Left colon (tissue), 2 donors: ENCODE measurements at regions not wholly inside any gene's neighbourhood (a gene's known extent, or its start where the extent isn't known, plus 50 kb on each side); places are given as distances from the start of the nearest gene placed in this dataset.
"Not testable (repeated sequence)": the region's sequence is repeated elsewhere in the genome, so short reads cannot be mapped to it uniquely, and the experiment has no call there.

Source experiments
- ATAC-seq: fragments of 200-7000 bp; cut with Tn5 transposase; one replicate; pipeline ENCODE4 v1.9.1; 2020; ENCODE audit warnings: mild to moderate bottlenecking, moderate library complexity
- DNase-seq, 2 donors: peaks; one replicate each; pipeline ENCODE4 v3.0.0-alpha.2; 2020
- intact Hi-C, 2 donors: fragments of 100-400 bp; cut with DNase I in 1 of 2; cut with micrococcal nuclease in 1 of 2; formaldehyde crosslinking; loops; one replicate each; pipeline versions ENCODE4 v1.11.2 to v1.14.0; 2022; cut with DNase I, micrococcal nuclease
- donor health status: DM: no; HTN: no; CAD: no.
- donor health status: DM: yes; HTN: yes; CAD: no.

DNA sequence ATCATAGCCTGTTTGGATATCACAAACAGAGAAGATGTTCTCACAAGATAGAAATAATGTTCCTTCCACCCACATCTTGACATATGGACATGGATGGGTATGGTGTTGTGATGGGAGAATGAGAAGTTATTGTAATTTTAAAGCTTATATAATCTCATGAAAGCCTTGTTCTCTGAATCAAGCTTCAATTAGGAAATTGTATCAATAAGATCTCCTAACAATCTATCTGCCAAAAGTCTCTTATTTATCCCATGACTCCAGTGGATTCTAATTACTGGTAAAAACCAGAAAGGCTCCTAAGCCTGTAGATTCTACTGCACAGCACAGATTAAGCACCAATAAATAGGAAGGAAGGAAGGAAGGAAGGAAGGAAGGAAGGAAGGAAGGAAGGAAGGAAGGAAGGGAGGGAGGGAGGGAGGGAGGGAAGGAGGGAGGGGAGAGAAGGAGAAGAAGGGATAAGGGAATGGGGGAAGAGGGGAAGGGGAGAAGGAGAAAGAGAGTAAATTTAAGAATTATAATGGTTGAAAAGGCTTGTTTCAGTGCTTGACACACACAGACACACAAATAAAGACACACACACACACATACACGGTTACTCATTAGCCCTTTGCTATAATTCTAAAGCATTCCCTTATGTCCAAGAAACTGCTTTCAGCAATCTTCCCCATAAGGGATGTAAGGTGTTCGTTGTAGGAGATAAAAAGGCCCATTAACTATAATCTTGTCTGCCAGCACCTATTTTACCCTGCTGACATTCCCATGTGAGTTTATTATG lies 258.0 kb upstream of the API5 start:
- no peak for DNase-seq
- ATAC-seq, result no peak
- intact Hi-C loops, result no loop called here

DNA sequence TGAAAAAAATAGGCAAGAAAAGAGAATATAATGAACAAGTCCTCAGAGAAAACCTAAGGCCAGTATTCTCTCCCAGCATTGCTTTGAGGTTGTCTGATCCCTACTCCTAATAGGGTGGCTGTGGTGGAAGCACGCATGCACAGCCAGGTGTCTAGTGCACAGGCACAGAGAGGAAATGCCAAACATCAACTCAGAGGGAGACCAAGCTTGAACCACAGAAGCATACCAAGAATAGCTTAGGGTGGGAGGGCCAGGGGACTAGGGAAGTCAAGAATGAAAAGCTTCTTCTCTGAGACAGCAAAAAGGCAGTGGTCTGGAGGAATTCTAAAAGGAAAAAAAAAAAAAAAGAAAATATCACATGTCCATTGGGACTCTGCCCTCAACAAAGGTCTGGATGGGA lies 244.1 kb upstream of the API5 start:
- intact Hi-C loops, result no loop called here
- ATAC-seq (no peak), DNase-seq (no peak)

DNA sequence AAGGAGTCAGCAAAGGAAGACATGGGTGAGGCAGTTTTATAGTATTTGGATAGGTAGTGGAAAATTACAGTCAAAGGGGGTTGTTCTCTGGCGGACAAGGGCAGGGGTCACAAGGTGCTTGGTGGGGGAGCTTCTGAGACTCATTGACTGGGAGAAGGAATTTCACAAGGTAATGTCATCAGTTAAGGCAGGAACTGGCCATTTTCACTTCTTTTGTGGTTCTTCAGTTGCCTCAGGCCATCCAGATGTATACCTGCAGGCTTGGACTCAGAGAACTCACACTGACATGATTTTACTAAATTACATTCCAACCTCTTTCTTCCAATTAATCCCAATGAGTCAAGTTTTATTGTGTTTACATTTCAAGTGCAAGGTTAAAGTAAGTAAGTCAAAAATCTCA lies 240.5 kb upstream of the API5 start:
- ATAC-seq (no peak), DNase-seq (no peak)
- intact Hi-C loops, result no loop called here

DNA sequence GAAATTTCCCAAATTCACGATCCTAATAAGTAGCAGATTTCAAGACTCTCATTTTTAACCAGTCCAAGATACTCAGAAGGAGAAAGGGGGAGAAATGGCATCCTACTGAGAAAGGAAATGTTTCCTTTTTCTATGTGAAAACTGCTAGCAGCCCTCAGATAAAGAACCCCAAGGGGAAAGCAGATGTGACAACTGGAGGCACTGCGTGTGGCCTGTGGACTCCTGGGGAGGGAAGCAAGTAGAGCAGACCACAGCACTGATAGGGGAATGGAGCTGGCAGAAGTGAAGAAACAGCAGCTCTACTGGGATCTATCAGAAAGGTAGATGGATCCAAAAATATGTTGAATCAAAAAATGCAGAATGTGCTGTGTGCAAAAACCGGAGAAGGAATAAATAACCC lies 239.7 kb upstream of the API5 start:
- intact Hi-C loops, result no loop called here
- DNase-seq (no peak), ATAC-seq (no peak)

DNA sequence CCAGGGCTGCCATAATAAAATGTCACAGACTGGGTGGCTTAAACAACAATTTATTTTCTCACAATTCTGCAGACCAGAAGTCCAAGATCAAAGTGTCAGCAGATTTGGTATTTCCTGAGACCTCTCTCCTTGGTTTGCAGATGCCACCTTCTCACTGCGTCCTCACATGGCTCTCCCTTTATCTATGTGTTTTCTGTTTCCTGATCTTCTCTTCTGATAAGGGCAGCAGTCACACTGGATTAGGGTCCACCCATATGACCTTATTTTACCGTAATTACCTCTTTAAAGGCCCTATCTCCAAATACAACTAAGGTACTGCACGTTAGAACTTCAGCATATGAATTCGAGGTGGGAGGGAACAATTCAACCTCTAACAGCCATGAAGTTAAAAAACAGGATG lies 238.9 kb upstream of the API5 start:
- DNase-seq (no peak), ATAC-seq (no peak)
- intact Hi-C loops, result no loop called here

DNA sequence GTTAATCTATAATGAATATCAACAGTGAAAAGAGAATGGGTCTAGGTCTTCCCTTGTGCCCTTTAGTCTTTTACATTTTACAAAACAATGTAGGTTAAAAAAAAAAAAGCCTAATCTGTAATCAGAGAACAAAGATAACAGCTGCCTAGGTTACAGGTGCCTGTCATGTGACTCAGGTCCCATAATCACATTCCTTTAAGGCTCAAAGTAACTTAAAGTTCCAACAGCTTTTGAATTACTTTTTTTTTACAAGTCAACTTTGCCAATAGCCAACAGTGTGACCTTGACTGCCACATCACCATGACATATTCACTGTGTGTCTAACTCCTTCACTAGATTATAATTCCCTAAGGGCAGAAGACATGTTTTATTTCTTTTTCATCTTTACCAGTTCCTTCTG lies 237.0 kb upstream of the API5 start:
- intact Hi-C loops, result no loop called here
- DNase-seq (no peak), ATAC-seq (no peak)

DNA sequence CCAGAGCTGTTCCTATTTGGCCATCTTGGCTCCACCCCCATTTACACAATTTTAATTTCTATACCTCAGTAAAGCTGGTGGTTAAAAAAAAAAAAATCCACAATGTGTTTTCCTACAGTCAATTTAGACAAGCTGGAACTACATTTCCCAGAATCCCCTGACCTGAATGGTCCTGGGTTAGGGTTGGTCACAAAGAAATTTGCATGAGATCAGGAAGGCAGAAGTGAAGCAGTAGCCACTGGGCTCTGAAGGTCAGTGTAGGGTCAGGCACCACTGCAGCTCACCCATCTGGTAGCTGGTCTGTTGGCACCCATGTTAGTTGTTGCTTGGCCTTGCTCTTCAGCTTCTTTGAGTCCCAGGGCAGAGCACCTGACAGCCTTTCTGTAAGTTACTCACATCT lies 210.7 kb upstream of the API5 start:
- ATAC-seq, result no peak
- no peak for DNase-seq
- intact Hi-C loops, result no loop called here

DNA sequence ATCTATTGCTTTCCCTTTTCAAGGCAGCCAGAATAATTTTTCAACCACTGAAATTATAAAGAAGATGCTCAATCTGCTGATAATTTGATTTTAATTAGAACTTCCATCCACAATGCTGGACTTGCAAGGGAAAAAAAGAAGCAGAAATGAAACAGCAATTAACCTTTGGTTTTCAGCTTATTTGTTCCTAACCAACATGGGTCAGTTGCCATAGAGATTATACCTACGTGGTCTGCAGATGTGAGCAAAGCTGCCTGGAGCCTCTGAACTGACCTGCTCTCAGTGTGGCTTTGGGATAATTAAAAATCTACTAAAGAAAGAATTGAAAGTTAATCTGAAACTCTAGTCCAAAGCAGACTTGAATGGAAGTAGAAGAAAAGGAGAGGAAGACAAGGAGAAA lies 195.7 kb upstream of the API5 start:
- DNase-seq (no peak), ATAC-seq (no peak)
- intact Hi-C loops, result no loop called here

DNA sequence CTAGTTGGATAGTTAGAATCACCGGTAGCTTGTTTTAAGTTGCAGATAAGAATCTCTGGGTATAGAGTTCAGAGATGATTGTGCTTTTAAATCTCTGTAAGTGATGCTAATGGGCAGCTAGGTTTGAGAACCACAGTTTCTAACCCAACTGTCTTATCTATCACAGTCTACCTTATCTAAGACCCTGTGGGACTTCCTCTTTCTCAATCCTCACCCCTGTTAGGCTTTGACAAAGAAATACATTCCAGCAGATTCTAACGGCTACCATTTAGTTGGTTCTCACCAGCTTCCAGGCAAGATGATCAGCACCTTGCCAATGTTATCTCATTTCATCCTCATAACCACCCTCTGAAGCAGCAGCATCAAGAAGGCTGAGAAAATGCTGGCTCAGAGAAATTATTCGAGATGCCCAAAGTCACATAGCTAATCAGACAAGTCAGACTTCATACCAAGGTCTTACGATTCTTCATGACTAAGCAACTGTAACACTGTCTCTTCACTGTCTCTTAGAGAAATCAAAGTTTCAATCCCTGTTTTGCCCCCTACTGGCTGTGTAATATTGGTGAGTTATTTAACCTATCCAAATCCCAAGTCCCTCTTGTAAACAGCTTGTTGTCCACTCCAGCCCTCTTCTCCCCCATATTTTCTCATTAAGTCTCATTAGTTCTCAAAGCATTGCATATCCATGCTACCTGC lies 192.4 kb upstream of the API5 start:
- intact Hi-C loops, result no loop called here
- ATAC-seq (no peak), DNase-seq (no peak)

DNA sequence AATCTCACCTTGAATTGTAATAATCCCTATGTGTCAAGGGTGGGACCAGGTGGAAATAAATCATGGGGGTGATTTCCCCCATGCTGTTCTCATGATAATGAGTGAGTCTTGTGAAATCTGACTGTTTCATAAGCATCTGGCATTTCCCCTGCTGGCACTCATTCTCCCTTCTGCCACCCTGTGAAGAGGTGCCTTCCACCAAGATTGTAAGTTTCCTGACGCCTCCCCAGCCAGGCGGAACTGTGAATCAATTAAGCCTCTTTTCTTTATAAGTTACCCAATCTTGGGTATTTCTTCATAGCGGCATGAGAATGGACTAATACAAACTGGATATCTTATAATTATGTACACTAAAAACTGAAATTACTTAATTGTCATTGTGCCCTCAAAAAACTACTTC lies 189.2 kb upstream of the API5 start:
- intact Hi-C loops, result no loop called here
- DNase-seq (no peak), ATAC-seq (no peak)

DNA sequence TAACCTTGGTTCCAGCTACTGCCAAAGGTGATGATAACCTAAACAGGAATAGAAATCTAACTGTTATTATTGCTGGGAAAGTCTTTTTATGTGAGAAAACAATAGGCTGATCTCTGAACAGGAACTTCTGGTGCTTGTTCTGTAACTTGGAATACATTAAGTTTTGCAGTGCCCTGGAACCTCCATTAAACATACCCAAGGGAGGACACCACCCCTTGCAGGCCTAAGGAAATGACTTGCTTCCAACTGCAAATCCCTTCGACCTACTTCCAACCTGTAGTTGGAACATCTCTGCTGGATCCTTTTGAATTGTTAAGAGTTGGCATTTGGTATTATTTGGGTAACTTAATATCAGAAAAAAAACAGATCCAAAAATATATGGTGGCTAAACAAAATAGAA lies 188.4 kb upstream of the API5 start:
- DNase-seq, result no peak
- ATAC-seq, result no peak
- intact Hi-C loops, result no loop called here

DNA sequence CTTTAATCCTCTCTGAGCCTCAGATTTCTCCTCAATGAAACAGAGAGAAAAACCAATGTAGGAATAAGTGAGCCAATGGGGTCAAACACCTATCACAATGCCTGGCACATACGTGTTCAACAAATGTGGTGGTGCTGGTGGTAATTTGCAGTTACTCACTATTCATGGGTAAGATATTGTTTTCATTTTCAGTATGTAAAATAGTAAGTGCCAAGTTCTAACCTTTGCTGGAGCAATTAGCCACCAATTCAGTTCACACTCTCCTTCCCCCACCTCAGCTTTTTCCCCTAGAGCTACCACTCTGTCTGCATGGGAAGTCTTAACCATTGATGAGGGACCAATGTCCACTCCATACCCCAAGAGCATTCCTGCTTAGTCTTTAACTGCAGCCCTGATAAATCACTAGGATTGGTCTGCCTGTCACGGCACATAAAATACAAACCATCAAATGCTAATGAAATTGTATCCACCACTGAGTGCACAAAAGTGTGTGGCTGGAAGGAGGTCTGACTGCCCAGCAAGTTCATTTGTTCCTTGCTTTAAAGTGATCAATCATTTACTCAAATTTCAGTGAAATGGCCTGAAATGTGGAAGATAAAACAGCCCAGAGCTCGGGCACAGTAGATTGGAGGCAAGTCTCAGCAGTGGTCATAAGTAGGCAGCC lies 187.4 kb upstream of the API5 start:
- intact Hi-C loops, result no loop called here
- DNase-seq, result no peak
- no peak for ATAC-seq

DNA sequence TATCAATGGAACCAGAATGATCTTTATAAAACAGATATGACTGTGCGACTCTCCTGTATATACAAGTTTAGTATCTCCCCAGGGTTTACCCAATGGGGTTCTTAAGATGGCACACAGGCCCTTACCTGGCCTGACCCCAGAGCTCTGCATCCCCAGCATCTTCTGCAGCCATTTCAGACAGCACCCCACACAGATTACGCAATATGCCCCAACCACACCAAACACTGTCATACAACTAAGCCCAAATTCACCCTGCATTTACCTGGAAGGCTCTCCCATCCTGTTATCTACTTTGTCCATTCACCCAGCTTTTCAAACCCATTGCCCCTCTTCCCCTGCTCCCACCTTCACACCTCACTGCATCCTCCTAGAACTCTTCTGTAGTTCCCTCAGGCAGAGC lies 182.5 kb upstream of the API5 start:
- intact Hi-C loops, result no loop called here
- DNase-seq (no peak), ATAC-seq (no peak)

DNA sequence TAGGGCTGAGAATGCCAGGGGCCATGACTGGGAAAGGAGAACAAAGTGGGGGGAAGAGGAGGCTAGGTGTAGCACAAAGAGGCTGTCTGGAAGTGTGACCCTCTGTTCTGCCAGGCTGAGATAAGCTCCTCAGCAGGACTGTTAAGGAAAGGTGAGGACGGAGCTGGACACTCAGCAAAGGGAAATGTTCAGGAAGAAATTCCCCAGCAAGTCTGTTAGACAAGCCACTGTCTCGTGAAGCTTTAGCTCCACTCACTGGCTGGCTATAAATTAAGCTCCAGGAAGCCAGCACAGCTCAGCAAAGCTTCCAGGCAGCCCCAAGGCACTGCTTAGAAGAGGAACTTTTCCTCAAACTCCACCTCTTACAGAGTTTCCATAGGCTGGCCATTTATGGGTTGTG lies 181.2 kb upstream of the API5 start:
- intact Hi-C loops, result no loop called here
- ATAC-seq, result no peak
- no peak for DNase-seq

DNA sequence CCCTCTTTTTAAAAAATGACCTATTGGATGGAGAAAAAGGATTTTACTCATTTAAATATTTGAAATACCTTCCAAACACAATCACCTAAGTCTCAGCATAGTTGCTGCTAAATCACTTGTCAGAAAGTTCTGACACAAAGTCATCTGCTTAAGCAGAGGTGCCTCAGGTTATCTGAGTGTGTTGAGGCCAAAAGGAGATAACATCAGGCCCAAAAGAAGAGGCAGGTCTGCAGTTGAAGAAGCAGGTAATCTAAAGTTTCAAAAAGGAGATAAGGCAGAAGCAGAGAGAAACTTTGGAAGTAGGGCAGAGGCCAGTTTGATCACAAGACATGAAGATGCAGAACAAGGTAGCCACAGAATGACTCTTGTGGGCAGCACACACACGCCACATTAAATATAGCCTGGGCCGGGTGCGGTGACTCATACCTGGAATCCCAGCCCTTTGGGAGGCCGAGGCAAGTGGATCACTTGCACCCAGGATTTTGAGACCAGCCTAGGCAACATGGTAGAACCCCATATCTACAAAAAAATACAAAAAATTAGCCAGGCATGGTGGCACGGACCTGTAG lies 175.7 kb upstream of the API5 start:
- no peak for ATAC-seq
- no peak for DNase-seq
- intact Hi-C loops, result no loop called here

DNA sequence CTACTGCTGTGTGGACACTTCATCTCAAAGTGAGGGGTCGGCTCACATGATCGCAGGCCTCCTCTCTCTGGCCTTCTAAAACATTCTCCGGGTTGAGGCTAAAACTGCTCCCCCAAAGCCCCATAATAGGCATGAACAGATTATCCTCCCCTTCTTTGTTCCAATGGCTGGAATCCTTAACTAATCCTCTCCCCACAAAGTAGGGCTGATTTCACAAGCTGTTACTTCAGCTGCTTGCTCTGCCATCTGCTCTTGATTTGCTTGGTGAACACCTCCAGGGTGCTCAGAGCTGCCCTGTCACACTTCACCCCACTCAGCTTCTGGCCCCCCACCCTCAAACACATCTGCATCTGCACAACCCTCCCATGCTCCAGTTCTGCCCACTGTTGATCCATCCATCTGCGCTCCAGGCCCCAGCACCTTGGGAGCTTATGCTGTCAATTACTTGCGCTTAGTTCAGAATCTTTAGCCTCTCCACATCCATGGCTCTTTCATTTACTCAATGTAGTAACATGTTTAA lies 173.1 kb upstream of the API5 start:
- intact Hi-C loops, result no loop called here

DNA sequence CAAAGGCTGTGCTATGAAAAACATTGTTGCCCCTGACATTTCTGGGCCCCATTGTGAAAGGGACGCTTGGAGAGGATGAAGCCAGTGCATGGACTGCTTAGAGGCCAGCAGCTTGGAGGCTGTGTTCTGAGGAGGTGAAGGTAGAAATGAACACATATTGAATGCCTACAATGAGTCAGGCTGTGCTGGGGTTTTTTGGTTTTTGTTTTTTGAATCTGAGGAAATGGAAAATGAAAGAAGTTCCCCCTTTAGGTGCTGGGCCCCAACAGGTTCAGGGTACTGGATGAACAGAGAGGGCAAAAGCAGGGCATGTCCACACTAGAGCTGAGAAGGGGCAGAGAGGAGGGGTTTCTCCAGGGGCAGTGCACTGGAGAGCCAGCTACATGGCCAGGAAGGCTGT lies 166.1 kb upstream of the API5 start:
- ATAC-seq (no peak), DNase-seq (no peak)
- intact Hi-C loops, result no loop called here

More for the DNA sequence above, 173.1 kb upstream of the API5 start:
- DNase-seq (no peak), ATAC-seq (no peak)

DNA sequence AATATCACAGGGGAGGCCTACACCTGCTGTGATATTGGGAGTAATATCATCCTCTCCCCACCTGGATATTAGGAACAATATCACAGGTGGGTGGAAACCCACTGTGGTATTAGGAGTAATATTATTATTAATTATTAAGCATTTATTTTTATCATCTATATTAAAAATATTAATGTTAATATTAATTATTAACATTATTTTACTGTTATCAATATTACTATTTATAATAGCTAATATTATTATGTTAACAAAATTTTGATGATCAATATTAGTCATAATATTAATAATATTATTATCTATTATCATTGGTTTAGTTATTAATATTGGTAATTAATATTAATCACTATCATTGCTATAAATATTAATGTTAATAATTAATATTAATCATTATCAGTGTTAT lies 161.1 kb upstream of the API5 start:
- intact Hi-C loops, result no loop called here
- no peak for ATAC-seq
- DNase-seq, result no peak

DNA sequence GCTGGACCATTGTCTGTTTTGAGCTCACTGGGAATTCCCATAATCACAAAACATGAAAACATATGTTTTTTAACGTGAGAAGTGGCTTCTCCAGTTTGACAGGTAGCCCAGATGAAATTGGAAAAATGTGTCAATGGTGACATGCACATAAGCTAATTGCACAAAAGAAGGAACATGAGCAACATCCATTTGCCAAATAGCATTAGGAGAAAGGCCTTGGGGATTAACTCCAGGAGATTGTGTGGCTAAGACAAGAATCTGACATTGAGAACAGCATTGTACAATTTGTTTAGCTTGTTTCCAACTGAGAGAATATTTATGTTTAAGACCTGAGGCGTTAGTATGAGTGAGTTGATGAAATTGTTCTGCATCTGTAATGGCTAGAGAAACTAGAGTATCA lies 147.0 kb upstream of the API5 start:
- intact Hi-C loops, result no loop called here
- DNase-seq (no peak), ATAC-seq (no peak)

DNA sequence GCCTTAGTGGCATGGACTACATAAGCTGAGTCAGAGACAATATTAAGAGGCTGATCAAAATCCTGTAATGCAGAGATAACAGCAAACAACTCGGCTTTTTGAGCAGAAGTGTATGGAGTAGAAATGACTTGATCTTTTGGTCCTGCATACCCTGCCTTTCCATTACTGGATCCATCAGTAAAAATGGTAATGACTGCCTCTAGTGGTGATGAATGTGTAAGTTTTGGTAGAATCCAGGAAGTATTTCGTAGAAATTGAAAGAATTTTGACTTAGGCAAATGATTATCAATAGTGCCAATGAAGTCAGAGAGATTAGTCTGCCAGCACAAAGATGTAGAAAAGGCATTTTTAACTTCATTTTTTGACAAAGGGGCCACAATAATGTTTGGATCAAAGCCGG lies 146.4 kb upstream of the API5 start:
- DNase-seq, ATAC-seq: not testable (repeated sequence)

More for the DNA sequence above, 146.4 kb upstream of the API5 start:
- intact Hi-C loops, result not testable (repeated sequence)
